ENCODE measurements at regions not wholly inside any gene's neighbourhood (a gene's known extent, or its start where the extent isn't known, plus 50 kb on each side); places are given as distances from the start of the nearest gene placed in this dataset.
"Not testable (repeated sequence)": the region's sequence is repeated elsewhere in the genome, so short reads cannot be mapped to it uniquely, and the experiment has no call there.

- no peak for DNase-seq (ENCODE audit: low read depth in 2 of 2)
Measured at GRCh38 chr6:140201787-140202458, 827.5 kb upstream of the CITED2 start.

GRCh38 chr6:140193269-140193668 lies 818.8 kb upstream of the CITED2 start:
- DNase-seq (ENCODE audit: low read depth in 2 of 2) = no peak

GRCh38 chr6:140192018-140192417 lies 817.6 kb upstream of the CITED2 start:
- DNase-seq (ENCODE audit: low read depth in 2 of 2) = no peak

GRCh38 chr6:140189263-140189662 lies 814.8 kb upstream of the CITED2 start:
- DNase-seq (ENCODE audit: low read depth in 2 of 2) = not testable (repeated sequence)

GRCh38 chr6:140185991-140186390 lies 811.5 kb upstream of the CITED2 start:
- DNase-seq (ENCODE audit: low read depth in 2 of 2) = no peak

- DNase-seq (ENCODE audit: low read depth in 2 of 2) = no peak
Measured at GRCh38 chr6:140183881-140184280, 809.4 kb upstream of the CITED2 start.

- no peak for DNase-seq (ENCODE audit: low read depth in 2 of 2)
Measured at GRCh38 chr6:140182821-140183220, 808.4 kb upstream of the CITED2 start.

- DNase-seq (ENCODE audit: low read depth in 2 of 2) = no peak
Measured at GRCh38 chr6:140181876-140182275, 807.4 kb upstream of the CITED2 start.

- no peak for DNase-seq (ENCODE audit: low read depth in 2 of 2)
Measured at GRCh38 chr6:140180306-140180705, 805.9 kb upstream of the CITED2 start.

- DNase-seq (ENCODE audit: low read depth in 2 of 2) = no peak
Measured at GRCh38 chr6:140178935-140179334, 804.5 kb upstream of the CITED2 start.

GRCh38 chr6:140178520-140178919 lies 804.1 kb upstream of the CITED2 start:
- no peak for DNase-seq (ENCODE audit: low read depth in 2 of 2)

- DNase-seq (ENCODE audit: low read depth in 2 of 2) = no peak
Measured at GRCh38 chr6:140176306-140176705, 801.9 kb upstream of the CITED2 start.

- DNase-seq (ENCODE audit: low read depth in 2 of 2) = no peak
Measured at GRCh38 chr6:140175486-140175885, 801.0 kb upstream of the CITED2 start.

GRCh38 chr6:140174524-140174923 lies 800.1 kb upstream of the CITED2 start:
- DNase-seq (ENCODE audit: low read depth in 2 of 2) = no peak

- DNase-seq (ENCODE audit: low read depth in 2 of 2) = no peak
Measured at GRCh38 chr6:140168365-140168764, 793.9 kb upstream of the CITED2 start.

GRCh38 chr6:140160909-140161308 lies 786.5 kb upstream of the CITED2 start:
- DNase-seq (ENCODE audit: low read depth in 2 of 2) = no peak

GRCh38 chr6:140160494-140160893 lies 786.0 kb upstream of the CITED2 start:
- DNase-seq (ENCODE audit: low read depth in 2 of 2) = no peak

GRCh38 chr6:140156131-140156530 lies 781.7 kb upstream of the CITED2 start:
- no peak for DNase-seq (ENCODE audit: low read depth in 2 of 2)

- DNase-seq (ENCODE audit: low read depth in 2 of 2) = no peak
Measured at GRCh38 chr6:140155451-140156126, 781.1 kb upstream of the CITED2 start.

- no peak for DNase-seq (ENCODE audit: low read depth in 2 of 2)
Measured at GRCh38 chr6:140153703-140154102, 779.3 kb upstream of the CITED2 start.

GRCh38 chr6:140147825-140148814 lies 773.7 kb upstream of the CITED2 start:
- not testable (repeated sequence) for DNase-seq (ENCODE audit: low read depth in 2 of 2)

GRCh38 chr6:140140891-140141290 lies 766.4 kb upstream of the CITED2 start:
- DNase-seq (ENCODE audit: low read depth in 2 of 2) = no peak
